NCI-H2227 (cell line): ENCODE measurements at regions not wholly inside any gene's neighbourhood (a gene's known extent, or its start where the extent isn't known, plus 50 kb on each side); places are given as distances from the start of the nearest gene placed in this dataset.

ENCODE experiments used
- DNase-seq: peaks from one replicate; lab custom pipeline; 2025; ENCODE audit not compliant: unreplicated experiment; lab: John Stamatoyannopoulos, UW

- no peak for DNase-seq
Measured at GRCh38 chr22:27370269-27370668, 431.3 kb downstream of the MN1 start.

- no peak for DNase-seq
Measured at GRCh38 chr22:27370987-27371386, 430.6 kb downstream of the MN1 start.

GRCh38 chr22:27372364-27372763 lies 429.2 kb downstream of the MN1 start:
- DNase-seq, result no peak

GRCh38 chr22:27372969-27373670 lies 428.4 kb downstream of the MN1 start:
- peak; percentile 81 for DNase-seq

GRCh38 chr22:27377501-27378295 lies 423.9 kb downstream of the MN1 start:
- DNase-seq, result no peak

GRCh38 chr22:27378311-27378800 lies 423.2 kb downstream of the MN1 start:
- peak; percentile 28 for DNase-seq

- DNase-seq, result no peak
Measured at GRCh38 chr22:27378995-27379394, 422.6 kb downstream of the MN1 start.

- no peak for DNase-seq
Measured at GRCh38 chr22:27380855-27381254, 420.7 kb downstream of the MN1 start.

GRCh38 chr22:27381552-27381951 lies 420.0 kb downstream of the MN1 start:
- no peak for DNase-seq

- DNase-seq, result no peak
Measured at GRCh38 chr22:27381960-27382742, 419.4 kb downstream of the MN1 start.

- DNase-seq, result no peak
Measured at GRCh38 chr22:27382947-27383346, 418.6 kb downstream of the MN1 start.

- DNase-seq, result no peak
Measured at GRCh38 chr22:27383896-27384295, 417.7 kb downstream of the MN1 start.

- DNase-seq, result no peak
Measured at GRCh38 chr22:27385261-27385998, 416.1 kb downstream of the MN1 start.

- DNase-seq, result peak; percentile 29
Measured at GRCh38 chr22:27386186-27386585, 415.4 kb downstream of the MN1 start.

- DNase-seq, result no peak
Measured at GRCh38 chr22:27387561-27387960, 414.0 kb downstream of the MN1 start.

- no peak for DNase-seq
Measured at GRCh38 chr22:27388090-27388600, 413.4 kb downstream of the MN1 start.

- no peak for DNase-seq
Measured at GRCh38 chr22:27389727-27390075, 411.9 kb downstream of the MN1 start.

- DNase-seq, result no peak
Measured at GRCh38 chr22:27391092-27391770, 410.3 kb downstream of the MN1 start.

GRCh38 chr22:27393371-27393770 lies 408.2 kb downstream of the MN1 start:
- DNase-seq, result no peak

- DNase-seq, result no peak
Measured at GRCh38 chr22:27394806-27395404, 406.7 kb downstream of the MN1 start.
